RWPE2 (cell line): ENCODE measurements at regions not wholly inside any gene's neighbourhood (a gene's known extent, or its start where the extent isn't known, plus 50 kb on each side); places are given as distances from the start of the nearest gene placed in this dataset.

Experiments used
- ATAC-seq: fragments of 200-7000 bp; cut with Tn5 transposase; 3 replicates; pipeline ENCODE4 v1.9.1; 2021; ENCODE audit warnings: low read depth
- DNase-seq: peaks from one replicate; pipeline ENCODE4 v3.0.0-alpha.2; 2020; ENCODE audit warnings: low spot score
- H3K27ac ChIP-seq: fragments of 450-650 bp; 2 replicates; pipeline ENCODE4 v1.5.1; 2017; ENCODE audit warnings: mild to moderate bottlenecking; ENCODE audit not compliant: poor library complexity, severe bottlenecking
- H3K27me3 ChIP-seq: fragments of 250-450 bp; sonication (Bioruptor Pico); 2 replicates; pipeline ENCODE4 v1.5.1; 2021; ENCODE audit warnings: mild to moderate bottlenecking, moderate library complexity; ENCODE audit not compliant: insufficient read depth, poor library complexity, severe bottlenecking
- H3K36me3 ChIP-seq: fragments of 250-450 bp; sonication (Bioruptor Pico); 2 replicates; pipeline ENCODE4 v1.5.1; 2020; ENCODE audit warnings: low read depth, mild to moderate bottlenecking, moderate library complexity
- H3K4me1 ChIP-seq: fragments of 250-450 bp; sonication (Bioruptor Pico); 2 replicates; pipeline ENCODE4 v1.5.1; 2021; ENCODE audit warnings: mild to moderate bottlenecking, moderate library complexity; ENCODE audit not compliant: insufficient read depth, poor library complexity, severe bottlenecking
- H3K4me3 ChIP-seq: fragments of 250-450 bp; sonication (Bioruptor Pico); 2 replicates; pipeline ENCODE4 v1.5.1; 2021; ENCODE audit warnings: mild to moderate bottlenecking, moderate library complexity; ENCODE audit not compliant: severe bottlenecking
- H3K9me3 ChIP-seq: fragments of 250-450 bp; sonication (Bioruptor Pico); 2 replicates; pipeline ENCODE4 v1.5.1; 2021; ENCODE audit warnings: mild to moderate bottlenecking, moderate library complexity; ENCODE audit not compliant: severe bottlenecking
- TF ChIP-seq, protein P1 (sequence below): fragments of 450-650 bp; IDR thresholded peaks from one replicate; pipeline ENCODE4 v1.5.1; 2017; ENCODE audit warnings: mild to moderate bottlenecking, moderate library complexity; ENCODE audit not compliant: poor library complexity, severe bottlenecking

DNA sequence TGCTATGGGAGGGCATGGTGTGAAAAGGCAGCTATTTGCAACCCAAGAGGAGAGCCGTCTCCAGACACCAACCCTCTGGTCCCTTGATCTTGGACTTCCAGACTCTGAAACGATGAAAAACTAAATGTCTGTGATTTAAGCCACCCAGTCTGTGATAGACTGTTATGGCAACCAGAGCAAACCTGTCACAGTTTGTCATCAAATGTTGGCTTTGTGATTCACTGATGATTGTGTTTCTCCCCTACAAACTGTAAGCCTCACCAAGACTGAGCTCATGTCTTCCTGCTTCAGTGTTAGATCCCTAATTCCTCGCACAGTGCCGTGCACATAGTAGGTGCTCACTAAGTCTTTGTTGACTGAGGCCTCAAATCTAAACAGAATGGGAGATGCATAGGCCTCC, 224.6 kb upstream of the PITRM1 start:
- no peaks in the 10 kb centered on the region for H3K9me3 ChIP-seq
- DNase-seq: no peak
- no peak for ATAC-seq
- H3K27me3 ChIP-seq: no peaks in the 10 kb centered on the region
- H3K4me1 ChIP-seq: no peaks in the 10 kb centered on the region
- TF ChIP-seq, protein P1, sequence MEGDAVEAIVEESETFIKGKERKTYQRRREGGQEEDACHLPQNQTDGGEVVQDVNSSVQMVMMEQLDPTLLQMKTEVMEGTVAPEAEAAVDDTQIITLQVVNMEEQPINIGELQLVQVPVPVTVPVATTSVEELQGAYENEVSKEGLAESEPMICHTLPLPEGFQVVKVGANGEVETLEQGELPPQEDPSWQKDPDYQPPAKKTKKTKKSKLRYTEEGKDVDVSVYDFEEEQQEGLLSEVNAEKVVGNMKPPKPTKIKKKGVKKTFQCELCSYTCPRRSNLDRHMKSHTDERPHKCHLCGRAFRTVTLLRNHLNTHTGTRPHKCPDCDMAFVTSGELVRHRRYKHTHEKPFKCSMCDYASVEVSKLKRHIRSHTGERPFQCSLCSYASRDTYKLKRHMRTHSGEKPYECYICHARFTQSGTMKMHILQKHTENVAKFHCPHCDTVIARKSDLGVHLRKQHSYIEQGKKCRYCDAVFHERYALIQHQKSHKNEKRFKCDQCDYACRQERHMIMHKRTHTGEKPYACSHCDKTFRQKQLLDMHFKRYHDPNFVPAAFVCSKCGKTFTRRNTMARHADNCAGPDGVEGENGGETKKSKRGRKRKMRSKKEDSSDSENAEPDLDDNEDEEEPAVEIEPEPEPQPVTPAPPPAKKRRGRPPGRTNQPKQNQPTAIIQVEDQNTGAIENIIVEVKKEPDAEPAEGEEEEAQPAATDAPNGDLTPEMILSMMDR: no peak
- no peaks in the 10 kb centered on the region for H3K36me3 ChIP-seq
- H3K27ac ChIP-seq: no peak overlapping the region
- no peak overlapping the region for H3K4me3 ChIP-seq

DNA sequence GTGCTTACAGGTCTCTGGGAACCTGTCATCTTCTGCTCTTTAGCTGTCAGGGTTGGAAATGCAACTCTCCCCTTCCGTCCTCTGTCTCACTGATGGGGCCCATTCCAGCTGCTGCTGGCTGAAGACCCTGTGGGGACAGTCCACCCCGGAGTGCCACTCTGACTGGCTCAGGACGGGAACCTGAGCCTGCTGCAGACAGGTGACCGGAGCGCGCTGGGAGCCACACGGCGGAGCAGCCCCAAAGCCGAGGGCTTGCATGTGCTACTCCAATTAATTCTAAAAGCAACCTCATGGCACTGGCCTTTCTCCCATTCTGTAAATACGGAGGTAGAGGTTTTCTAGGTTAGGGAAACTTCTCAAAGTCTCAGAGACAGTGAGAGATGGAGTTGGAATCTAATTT, 223.5 kb upstream of the PITRM1 start:
- H3K27ac ChIP-seq: no peak overlapping the region
- H3K36me3 ChIP-seq: no peaks in the 10 kb centered on the region
- TF ChIP-seq, protein P1: no peak
- ATAC-seq (no peak), DNase-seq (no peak)
- H3K4me1 ChIP-seq: no peaks in the 10 kb centered on the region
- no peaks in the 10 kb centered on the region for H3K9me3 ChIP-seq
- H3K4me3 ChIP-seq: no peak overlapping the region
- no peaks in the 10 kb centered on the region for H3K27me3 ChIP-seq

DNA sequence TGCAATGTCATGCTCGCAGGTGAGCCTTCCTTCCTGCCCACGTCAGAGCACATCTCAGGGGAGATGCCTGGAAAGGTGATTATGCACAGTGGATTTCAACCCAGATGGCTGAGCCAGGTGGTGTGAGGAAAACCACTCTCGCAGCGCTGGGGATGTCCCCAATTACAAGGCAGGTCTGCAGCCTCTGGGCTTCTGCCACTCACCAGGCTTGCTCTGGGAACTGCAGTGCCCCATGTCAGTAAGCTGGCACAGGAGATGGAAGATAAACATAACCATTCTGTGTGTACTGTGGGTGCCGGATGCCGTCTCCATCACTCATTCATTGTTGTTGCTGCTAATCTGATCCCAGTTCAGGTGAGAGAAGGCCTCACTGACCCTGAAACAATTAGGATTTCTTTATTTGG, 222.9 kb upstream of the PITRM1 start:
- Histone ChIP-seq H3K36me3 (no peaks in the 10 kb centered on the region), H3K27ac (no peak overlapping the region), H3K4me3 (no peak overlapping the region), H3K4me1 (no peaks in the 10 kb centered on the region), H3K27me3 (no peaks in the 10 kb centered on the region), H3K9me3 (no peaks in the 10 kb centered on the region)
- ATAC-seq: no peak
- no peak for DNase-seq
- TF ChIP-seq, protein P1: no peak

DNA sequence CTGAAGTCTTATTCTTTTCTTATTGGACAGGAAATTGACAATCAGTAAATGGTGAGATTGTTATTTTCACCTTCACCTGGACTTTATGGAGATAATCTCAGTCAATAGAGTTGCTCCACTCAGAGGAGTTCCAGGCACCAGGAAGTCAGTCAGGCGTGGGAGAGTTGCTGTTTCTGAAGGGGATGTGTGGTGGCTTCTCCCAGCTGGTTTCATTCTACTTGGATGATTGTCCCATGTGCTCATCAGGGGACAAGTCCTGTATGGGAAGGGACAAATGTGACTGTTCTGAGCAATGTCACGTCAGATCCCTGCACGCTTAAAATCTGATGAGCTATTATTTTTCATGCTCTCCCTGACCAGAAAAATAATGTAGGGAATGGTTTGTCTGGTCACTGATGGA, 222.5 kb upstream of the PITRM1 start:
- Histone ChIP-seq H3K27ac (no peak overlapping the region), H3K4me3 (no peak overlapping the region), H3K27me3 (no peaks in the 10 kb centered on the region), H3K9me3 (no peaks in the 10 kb centered on the region), H3K4me1 (no peaks in the 10 kb centered on the region), H3K36me3 (no peaks in the 10 kb centered on the region)
- ATAC-seq (no peak), DNase-seq (no peak)
- TF ChIP-seq, protein P1: no peak

DNA sequence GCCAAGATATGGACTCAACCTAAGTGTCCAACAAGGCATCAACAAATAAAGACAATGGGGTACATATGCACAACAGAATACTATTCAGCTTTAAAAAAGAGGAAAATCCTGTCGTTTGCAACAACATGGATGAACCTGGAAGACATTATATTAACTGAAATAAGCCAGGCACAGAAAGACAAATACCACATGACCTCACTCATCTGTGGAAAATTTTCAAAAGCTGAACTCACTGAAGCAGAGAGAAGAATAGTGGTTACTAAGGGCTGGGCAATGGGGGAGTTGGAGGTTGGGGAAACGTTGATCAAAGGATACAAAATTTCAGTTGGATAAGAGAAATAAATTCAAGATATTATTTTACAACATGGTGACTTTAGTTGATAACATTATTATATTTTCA, 221.4 kb upstream of the PITRM1 start:
- no peak for ATAC-seq
- no peak overlapping the region for H3K4me3 ChIP-seq
- DNase-seq: no peak
- no peaks in the 10 kb centered on the region for H3K9me3 ChIP-seq
- no peaks in the 10 kb centered on the region for H3K36me3 ChIP-seq
- TF ChIP-seq, protein P1: no peak
- no peak overlapping the region for H3K27ac ChIP-seq
- no peaks in the 10 kb centered on the region for H3K4me1 ChIP-seq
- H3K27me3 ChIP-seq: no peaks in the 10 kb centered on the region
